Effector memory CD8-positive, alpha-beta T cell (primary cell): ENCODE measurements at regions not wholly inside any gene's neighbourhood (a gene's known extent, or its start where the extent isn't known, plus 50 kb on each side); places are given as distances from the start of the nearest gene placed in this dataset.
"Not testable (repeated sequence)": the region's sequence is repeated elsewhere in the genome, so short reads cannot be mapped to it uniquely, and the experiment has no call there.

ENCODE experiments used
- ATAC-seq: fragments of 150-1000 bp; cut with Tn5 transposase; replicated peaks from 2 replicates; pipeline ENCODE4 v1.10.0; 2021; ENCODE audit warnings: mild to moderate bottlenecking, moderate library complexity
- DNase-seq, 3 experiments: peaks; one replicate each; pipeline ENCODE4 v3.0.0; 2021
- H3K27ac Mint-ChIP-seq, 2 donors: one replicate each; pipeline ENCODE4 v1.8.0; 2022; ENCODE audit warnings: mild to moderate bottlenecking in 2 of 2, mixed read lengths in 2 of 2, moderate library complexity in 2 of 2
- H3K27me3 Mint-ChIP-seq, 2 donors: one replicate each; pipeline ENCODE4 v1.8.0; 2022; ENCODE audit warnings: mixed read lengths in 2 of 2
- H3K36me3 Mint-ChIP-seq: one replicate; pipeline ENCODE4 v1.8.0; 2022; ENCODE audit warnings: mild to moderate bottlenecking, moderate library complexity, mixed read lengths; ENCODE audit not compliant: insufficient read depth
- H3K4me1 Mint-ChIP-seq, 2 donors: one replicate each; pipeline ENCODE4 v1.8.0; 2022; ENCODE audit warnings: low read depth in 2 of 2, mixed read lengths in 2 of 2
- H3K4me3 Mint-ChIP-seq, 2 donors: one replicate each; pipeline ENCODE4 v1.8.0; 2022; ENCODE audit warnings: mild to moderate bottlenecking in 2 of 2, mixed read lengths in 2 of 2, moderate library complexity in 2 of 2
- H3K9me3 Mint-ChIP-seq, 2 donors: one replicate each; pipeline ENCODE4 v1.8.0; 2022; ENCODE audit warnings: mixed read lengths in 2 of 2

- Mint-ChIP-seq H3K27ac (no peak overlapping the region), H3K4me1 (no peaks in the 10 kb centered on the region), H3K4me3 (no peak overlapping the region), H3K9me3 (peaks cover 5 to 11% of the 10 kb centered on the region in 2 donors), H3K36me3 (no peaks in the 10 kb centered on the region), H3K27me3 (no peaks in the 10 kb centered on the region)
- DNase-seq (no peak), ATAC-seq (no peak)
Observed at GRCh38 chr13:85186356-85187045, 612.7 kb downstream of the SLITRK6 start.

DNA sequence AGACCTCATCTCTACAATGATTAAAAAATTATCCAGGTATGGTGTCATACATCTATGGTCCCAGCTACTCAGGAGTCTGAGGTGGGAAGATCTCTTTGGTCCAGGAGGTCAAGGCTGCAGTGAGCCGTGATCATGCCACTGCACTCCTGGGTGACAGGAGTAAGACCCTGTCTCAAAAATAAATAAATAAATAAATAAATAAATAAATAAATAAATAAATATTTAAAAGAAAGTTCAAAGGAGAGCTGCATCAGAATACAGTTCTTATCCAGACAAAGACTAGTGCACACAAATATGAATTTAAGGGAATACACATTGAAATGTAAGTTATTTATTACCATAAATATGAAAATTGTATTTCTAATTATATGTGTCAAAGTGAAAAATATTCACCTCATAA, 624.9 kb downstream of the SLITRK6 start:
- Mint-ChIP-seq H3K9me3 (peaks cover 5 to 11% of the 10 kb centered on the region in 2 donors), H3K27me3 (no peaks in the 10 kb centered on the region), H3K4me3 (no peak overlapping the region), H3K27ac (no peak overlapping the region), H3K36me3 (no peaks in the 10 kb centered on the region), H3K4me1 (no peaks in the 10 kb centered on the region)
- DNase-seq: no peak
- ATAC-seq: no peak

DNA sequence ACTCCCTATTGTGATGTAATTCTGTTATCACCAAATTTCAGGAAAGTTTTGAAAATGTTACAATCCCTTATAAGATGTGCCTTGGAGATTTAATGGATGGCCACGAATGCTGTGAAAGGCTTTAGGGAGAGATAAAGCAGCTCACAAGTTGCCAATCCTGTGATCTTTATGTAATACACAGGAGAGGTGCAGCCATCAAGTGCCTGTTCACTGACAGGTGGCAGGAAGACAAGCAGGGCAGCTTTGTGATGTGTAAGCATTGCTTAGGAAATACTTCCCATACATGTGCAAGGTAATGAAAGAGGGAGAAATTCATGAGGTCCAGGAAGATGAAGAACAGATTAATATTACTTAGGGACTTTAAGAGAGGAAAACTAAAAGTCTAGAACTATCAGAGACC, 628.8 kb downstream of the SLITRK6 start:
- DNase-seq (no peak), ATAC-seq (no peak)
- H3K36me3 Mint-ChIP-seq: no peaks in the 10 kb centered on the region
- no peak overlapping the region for H3K27ac Mint-ChIP-seq
- peaks cover 6 to 10% of the 10 kb centered on the region in 2 donors for H3K9me3 Mint-ChIP-seq
- no peaks in the 10 kb centered on the region for H3K4me1 Mint-ChIP-seq
- no peaks in the 10 kb centered on the region for H3K27me3 Mint-ChIP-seq
- no peak overlapping the region for H3K4me3 Mint-ChIP-seq

DNA sequence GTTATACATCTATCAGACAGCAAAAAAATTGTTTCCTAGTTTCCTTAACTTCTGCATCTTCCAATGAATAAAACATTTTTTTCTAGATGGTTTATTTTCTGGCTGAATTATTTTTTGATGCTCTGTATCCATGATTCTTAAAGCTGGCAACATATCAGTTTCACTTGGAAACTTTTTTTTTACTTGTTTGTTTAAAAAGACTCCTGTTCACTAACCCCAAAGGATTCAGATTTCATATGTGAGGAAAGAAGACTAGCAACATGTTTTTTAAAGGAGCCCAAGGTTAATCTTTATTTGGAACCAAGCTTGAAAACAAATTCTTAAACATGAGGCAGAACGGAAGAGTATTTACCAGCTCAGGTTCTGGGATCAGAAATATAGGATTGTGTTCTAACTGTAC, 632.3 kb downstream of the SLITRK6 start:
- Mint-ChIP-seq H3K9me3 (peaks cover 14 to 18% of the 10 kb centered on the region in 2 donors), H3K4me3 (no peak overlapping the region), H3K27ac (no peak overlapping the region), H3K4me1 (no peaks in the 10 kb centered on the region), H3K27me3 (no peaks in the 10 kb centered on the region), H3K36me3 (no peaks in the 10 kb centered on the region)
- no peak for DNase-seq
- no peak for ATAC-seq

GRCh38 chr13:85163063-85163462, 636.2 kb downstream of the SLITRK6 start:
- no peak for DNase-seq
- Mint-ChIP-seq H3K4me1 (no peaks in the 10 kb centered on the region), H3K36me3 (no peaks in the 10 kb centered on the region), H3K9me3 (peaks cover 11 to 19% of the 10 kb centered on the region in 2 donors), H3K4me3 (no peak overlapping the region), H3K27ac (no peak overlapping the region), H3K27me3 (no peaks in the 10 kb centered on the region)
- ATAC-seq: no peak

DNA sequence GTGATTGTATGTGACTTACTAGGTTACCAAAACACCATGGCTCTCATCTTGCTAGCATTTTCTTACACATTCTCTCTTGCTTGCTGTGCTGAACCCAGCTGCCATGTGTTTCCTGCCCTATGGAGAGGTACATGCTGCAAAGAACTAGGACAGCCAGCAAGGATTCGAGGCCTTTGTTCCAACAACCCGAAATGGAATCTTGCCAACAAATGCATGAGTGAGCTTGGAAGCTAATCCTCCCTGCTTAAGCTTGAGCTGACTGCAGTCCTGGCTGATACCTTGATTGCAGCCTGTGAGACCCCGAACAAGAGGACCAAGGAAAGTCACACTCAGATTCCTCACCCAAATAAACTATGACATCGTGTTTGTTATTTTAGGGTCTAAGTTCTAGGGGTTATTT, 651.2 kb downstream of the SLITRK6 start:
- no peak overlapping the region for H3K4me3 Mint-ChIP-seq
- no peak for DNase-seq
- H3K4me1 Mint-ChIP-seq: no peaks in the 10 kb centered on the region
- no peak for ATAC-seq
- peaks cover 3% of the 10 kb centered on the region for H3K36me3 Mint-ChIP-seq
- no peaks in the 10 kb centered on the region for H3K27me3 Mint-ChIP-seq
- no peak overlapping the region for H3K27ac Mint-ChIP-seq
- peaks cover 0 to 5% of the 10 kb centered on the region in 2 donors for H3K9me3 Mint-ChIP-seq

DNA sequence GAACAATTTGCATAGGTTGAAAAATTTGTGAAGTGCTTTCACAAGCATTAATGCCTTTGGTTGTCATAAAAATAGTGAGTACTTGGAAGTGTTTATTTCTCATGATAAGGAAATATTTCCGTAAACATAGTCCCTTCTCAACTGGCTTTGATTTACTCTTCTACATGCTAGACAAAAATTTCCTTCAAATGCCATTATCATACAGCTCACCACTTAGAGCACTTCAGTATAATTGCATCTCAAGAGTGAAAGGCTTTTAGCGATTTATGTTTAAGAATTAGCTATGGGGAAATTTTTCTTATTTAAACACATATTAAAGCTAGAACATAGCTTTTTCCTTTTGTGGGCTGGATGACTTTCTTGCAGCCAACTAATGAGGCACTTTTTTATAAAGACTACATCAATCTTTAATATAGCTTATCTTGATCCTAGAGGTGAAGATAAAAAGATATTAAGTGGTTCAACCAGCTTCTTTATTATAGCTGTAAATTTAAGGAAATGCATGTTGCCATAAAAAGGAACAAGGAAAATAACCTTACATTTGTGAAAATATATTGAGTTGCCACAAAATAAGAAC, 656.8 kb downstream of the SLITRK6 start:
- peaks cover 3% of the 10 kb centered on the region for H3K36me3 Mint-ChIP-seq
- no peak overlapping the region for H3K4me3 Mint-ChIP-seq
- no peak for ATAC-seq
- H3K27me3 Mint-ChIP-seq: no peaks in the 10 kb centered on the region
- H3K4me1 Mint-ChIP-seq: no peaks in the 10 kb centered on the region
- no peak for DNase-seq
- H3K27ac Mint-ChIP-seq: no peak overlapping the region
- peaks cover 9 to 11% of the 10 kb centered on the region in 2 donors for H3K9me3 Mint-ChIP-seq

- H3K27ac Mint-ChIP-seq: no peak overlapping the region
- H3K27me3 Mint-ChIP-seq: no peaks in the 10 kb centered on the region
- ATAC-seq: no peak
Observed at GRCh38 chr13:85141401-85141800, 657.8 kb downstream of the SLITRK6 start.

GRCh38 chr13:85140192-85140591, 659.0 kb downstream of the SLITRK6 start:
- Mint-ChIP-seq H3K4me3 (no peak overlapping the region), H3K27ac (no peak overlapping the region), H3K4me1 (no peaks in the 10 kb centered on the region), H3K36me3 (peaks cover 3% of the 10 kb centered on the region), H3K9me3 (peaks cover 9 to 11% of the 10 kb centered on the region in 2 donors), H3K27me3 (no peaks in the 10 kb centered on the region)
- no peak for DNase-seq
- ATAC-seq: no peak

More at GRCh38 chr13:85141401-85141800, 657.8 kb downstream of the SLITRK6 start:
- H3K4me3 Mint-ChIP-seq: no peak overlapping the region
- no peaks in the 10 kb centered on the region for H3K4me1 Mint-ChIP-seq
- H3K9me3 Mint-ChIP-seq: peaks cover 9 to 11% of the 10 kb centered on the region in 2 donors
- H3K36me3 Mint-ChIP-seq: peaks cover 3% of the 10 kb centered on the region
- no peak for DNase-seq

DNA sequence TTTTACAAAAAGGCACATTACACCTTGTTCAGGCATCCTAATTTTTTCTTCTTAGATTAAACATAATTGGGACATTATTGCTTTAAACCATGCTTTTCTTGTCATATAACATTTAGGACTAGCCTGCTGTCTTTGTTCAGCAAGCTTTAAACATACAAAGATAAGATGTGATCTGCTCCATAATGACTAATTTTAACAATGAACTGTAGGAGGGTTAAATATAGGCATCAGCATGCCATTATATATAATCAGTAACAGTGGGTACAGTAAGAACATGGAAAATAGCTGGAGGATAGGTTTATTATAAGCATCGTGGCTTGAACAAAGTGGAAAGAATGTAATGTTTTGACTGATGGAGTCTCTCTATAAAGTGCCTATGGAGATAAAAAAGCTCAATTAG, 661.7 kb downstream of the SLITRK6 start:
- H3K27ac Mint-ChIP-seq: no peak overlapping the region
- no peak for DNase-seq
- no peaks in the 10 kb centered on the region for H3K4me1 Mint-ChIP-seq
- ATAC-seq: no peak
- H3K9me3 Mint-ChIP-seq: peaks cover 9 to 13% of the 10 kb centered on the region in 2 donors
- H3K4me3 Mint-ChIP-seq: no peak overlapping the region
- H3K36me3 Mint-ChIP-seq: no peaks in the 10 kb centered on the region
- no peaks in the 10 kb centered on the region for H3K27me3 Mint-ChIP-seq

- Mint-ChIP-seq H3K27ac (no peak overlapping the region), H3K9me3 (peaks cover 0 to 5% of the 10 kb centered on the region in 2 donors), H3K4me1 (no peaks in the 10 kb centered on the region), H3K27me3 (no peaks in the 10 kb centered on the region), H3K4me3 (no peak overlapping the region), H3K36me3 (no peaks in the 10 kb centered on the region)
- no peak for DNase-seq
- no peak for ATAC-seq
Observed at GRCh38 chr13:85132986-85133385, 666.2 kb downstream of the SLITRK6 start.

DNA sequence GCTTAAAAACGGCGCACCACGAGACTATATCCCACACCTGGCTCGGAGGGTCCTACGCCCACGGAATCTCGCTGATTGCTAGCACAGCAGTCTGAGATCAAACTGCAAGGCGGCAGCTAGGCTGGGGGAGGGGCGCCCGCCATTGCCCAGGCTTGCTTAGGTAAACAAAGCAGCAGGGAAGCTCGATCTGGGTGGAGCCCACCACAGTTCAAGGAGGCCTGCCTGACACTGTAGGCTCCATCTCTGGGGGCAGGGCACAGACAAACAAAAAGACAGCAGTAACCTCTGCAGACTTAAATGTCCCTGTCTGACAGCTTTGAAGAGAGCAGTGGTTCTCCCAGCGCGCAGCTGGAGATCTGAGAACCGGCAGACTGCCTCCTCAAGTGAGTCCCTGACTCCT, 675.7 kb downstream of the SLITRK6 start:
- peaks cover 0 to 15% of the 10 kb centered on the region in 2 donors for H3K9me3 Mint-ChIP-seq
- H3K36me3 Mint-ChIP-seq, H3K27me3 Mint-ChIP-seq, H3K27ac Mint-ChIP-seq, H3K4me3 Mint-ChIP-seq, DNase-seq, ATAC-seq, H3K4me1 Mint-ChIP-seq: not testable (repeated sequence)

- H3K36me3 Mint-ChIP-seq: no peaks in the 10 kb centered on the region
- no peak for ATAC-seq
- H3K27ac Mint-ChIP-seq: no peak overlapping the region
- no peaks in the 10 kb centered on the region for H3K4me1 Mint-ChIP-seq
- H3K4me3 Mint-ChIP-seq: no peak overlapping the region
- no peak for DNase-seq
- peaks cover 0 to 5% of the 10 kb centered on the region in 2 donors for H3K9me3 Mint-ChIP-seq
- H3K27me3 Mint-ChIP-seq: no peaks in the 10 kb centered on the region
Observed at GRCh38 chr13:85108356-85108755, 690.9 kb downstream of the SLITRK6 start.

GRCh38 chr13:85099245-85099644, 700.0 kb downstream of the SLITRK6 start:
- Mint-ChIP-seq H3K9me3 (peaks cover 8 to 10% of the 10 kb centered on the region in 2 donors), H3K4me1 (no peaks in the 10 kb centered on the region), H3K4me3 (no peak overlapping the region), H3K27ac (no peak overlapping the region), H3K36me3 (no peaks in the 10 kb centered on the region), H3K27me3 (no peaks in the 10 kb centered on the region)
- ATAC-seq (no peak), DNase-seq (no peak)
